GM12891 (cell line): ENCODE measurements at regions not wholly inside any gene's neighbourhood (a gene's known extent, or its start where the extent isn't known, plus 50 kb on each side); places are given as distances from the start of the nearest gene placed in this dataset.

Experiments
- POLR2A ChIP-seq: IDR thresholded peaks from 2 replicates; pipeline ENCODE4 v1.6.1; 2011; ENCODE audit warnings: low read depth, low read length, control low read depth
- POLR2AphosphoS5 ChIP-seq: IDR thresholded peaks from 2 replicates; pipeline ENCODE4 v1.6.1; 2011; ENCODE audit warnings: low read depth, low read length, control low read depth
- SPI1 ChIP-seq: IDR thresholded peaks from 2 replicates; pipeline ENCODE4 v1.6.1; 2011; ENCODE audit warnings: low read depth, low read length, control low read depth

- TF ChIP-seq POLR2A (no peak), POLR2AphosphoS5 (no peak), SPI1 (no peak)
Measured at GRCh38 chr12:14263742-14264141, 101.7 kb upstream of the ATF7IP start.
